Naive thymus-derived CD8-positive, alpha-beta T cell (primary cell): ENCODE measurements at regions not wholly inside any gene's neighbourhood (a gene's known extent, or its start where the extent isn't known, plus 50 kb on each side); places are given as distances from the start of the nearest gene placed in this dataset.
"Not testable (repeated sequence)": the region's sequence is repeated elsewhere in the genome, so short reads cannot be mapped to it uniquely, and the experiment has no call there.

Experiments
- ATAC-seq, 2 donors: fragments of 150-1000 bp; cut with Tn5 transposase in 1 of 2; sonication (Bioruptor Pico), chemical (Tn5 transposase) in 1 of 2; 1 replicate in 1 of 2; 2 replicates in 1 of 2; pipeline ENCODE4 v1.10.0; 2021; ENCODE audit warnings: mild to moderate bottlenecking in 2 of 2, moderate library complexity in 2 of 2
- POLR2A ChIA-PET: fragments of 350-600 bp; sonication (Branson Sonifier 250); formaldehyde crosslinking; loops from one replicate; lab custom pipeline; 2021; ENCODE audit warnings: antibody characterized with exemption; lab: Charles Lee
- DNase-seq, 10 donors: peaks; one replicate each; pipeline versions ENCODE4 v3.0.0 to v3.0.0-alpha.2; 2020 to 2022
- H3K27ac Mint-ChIP-seq, 10 donors: one replicate each; pipeline ENCODE4 v1.8.0; 2020 to 2022; ENCODE audit warnings: mild to moderate bottlenecking in 10 of 10, mixed read lengths in 10 of 10, moderate library complexity in 4 of 10, inconsistent platforms in 1 of 10
- H3K27me3 Mint-ChIP-seq, 5 donors: one replicate each; pipeline ENCODE4 v1.8.0; 2021 to 2022; ENCODE audit warnings: mixed read lengths in 5 of 5
- H3K36me3 Mint-ChIP-seq, 3 donors: one replicate each; pipeline ENCODE4 v1.8.0; 2020 to 2022; ENCODE audit warnings: mixed read lengths in 3 of 3, mild to moderate bottlenecking in 2 of 3, inconsistent platforms in 1 of 3
- H3K4me1 Mint-ChIP-seq, 4 donors: one replicate each; pipeline ENCODE4 v1.8.0; 2021 to 2022; ENCODE audit warnings: mixed read lengths in 4 of 4
- H3K4me3 Mint-ChIP-seq, 10 donors: one replicate each; pipeline ENCODE4 v1.8.0; 2020 to 2022; ENCODE audit warnings: mild to moderate bottlenecking in 10 of 10, mixed read lengths in 10 of 10, moderate library complexity in 6 of 10, inconsistent platforms in 1 of 10
- H3K9me3 Mint-ChIP-seq, 9 donors: one replicate each; pipeline ENCODE4 v1.8.0; 2020 to 2022; ENCODE audit warnings: mixed read lengths in 9 of 9, mild to moderate bottlenecking in 3 of 9, inconsistent platforms in 1 of 9, moderate library complexity in 1 of 9

DNA sequence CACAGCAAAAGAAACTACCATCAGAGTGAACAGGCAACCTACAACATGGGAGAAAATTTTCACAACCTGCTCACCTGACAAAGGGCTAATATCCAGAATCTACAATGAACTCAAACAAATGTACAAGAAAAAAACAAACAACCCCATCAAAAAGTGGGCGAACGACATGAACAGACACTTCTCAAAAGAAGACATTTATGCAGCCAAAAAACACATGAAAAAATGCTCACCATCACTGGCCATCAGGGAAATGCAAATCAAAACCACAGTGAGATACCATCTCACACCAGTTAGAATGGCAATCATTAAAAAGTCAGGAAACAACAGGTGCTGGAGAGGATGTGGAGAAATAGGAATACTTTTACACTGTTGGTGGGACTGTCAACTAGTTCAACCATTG is 207.8 kb downstream of the USP6NL start:
- POLR2A ChIA-PET, H3K27me3 Mint-ChIP-seq, H3K36me3 Mint-ChIP-seq, DNase-seq, ATAC-seq: not testable (repeated sequence)
- peak overlapping the region; percentile 64 to 97 (median 95) for H3K27ac Mint-ChIP-seq
- peak overlapping the region in 9 of 10 donors; percentile 58 to 85 (median 78) for H3K4me3 Mint-ChIP-seq
- H3K9me3 Mint-ChIP-seq, result peaks cover 0 to 13% (median 7%) of the 10 kb centered on the region in 9 donors
- peaks cover 41 to 80% (median 77%) of the 10 kb centered on the region in 4 donors for H3K4me1 Mint-ChIP-seq

- peak; percentile 19 to 88 (median 70) for DNase-seq
- Mint-ChIP-seq H3K27me3 (no peaks in the 10 kb centered on the region), H3K4me3 (peak overlapping the region; percentile 58 to 85 (median 79)), H3K27ac (peak overlapping the region; percentile 64 to 97 (median 95)), H3K36me3 (peaks cover 0 to 9% (median 0%) of the 10 kb centered on the region in 3 donors), H3K4me1 (peaks cover 44 to 80% (median 73%) of the 10 kb centered on the region in 4 donors), H3K9me3 (peaks cover 0 to 13% (median 7%) of the 10 kb centered on the region in 9 donors)
- ATAC-seq, result peak; percentile 97
- POLR2A ChIA-PET, result interaction anchor here (0.7 kb wide), 1 partner anchor 66 kb away, joined by 3 read pairs; no protein-coding TSS in a partner anchor
Observed at GRCh38 chr10:11403116-11403515, 208.3 kb downstream of the USP6NL start.

DNA sequence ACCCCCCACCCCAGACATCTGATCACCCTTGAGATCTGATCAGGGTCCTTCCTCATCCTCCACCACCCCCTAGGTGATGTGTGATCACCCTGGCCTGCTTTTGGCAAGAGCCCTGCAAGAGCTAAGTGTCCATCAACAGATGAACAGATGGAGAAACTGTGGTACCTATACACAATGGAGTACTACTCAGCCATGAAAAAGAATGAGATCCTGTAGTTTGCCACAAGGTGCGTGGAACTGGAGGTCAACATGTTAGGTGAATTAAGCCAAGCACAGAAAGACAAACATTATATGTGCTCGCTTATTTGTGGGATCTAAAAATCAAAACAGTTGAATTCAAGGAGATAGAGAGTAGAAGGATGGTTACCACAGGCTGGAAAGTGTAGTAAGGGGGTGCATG is 209.1 kb downstream of the USP6NL start:
- H3K4me3 Mint-ChIP-seq, result peak overlapping the region in 9 of 10 donors; percentile 33 to 80 (median 74)
- H3K9me3 Mint-ChIP-seq, result peaks cover 0 to 10% (median 4%) of the 10 kb centered on the region in 9 donors
- peak overlapping the region; percentile 92 to 97 (median 95) for H3K27ac Mint-ChIP-seq
- peaks cover 0 to 5% (median 0%) of the 10 kb centered on the region in 3 donors for H3K36me3 Mint-ChIP-seq
- no peak for DNase-seq
- POLR2A ChIA-PET, result interaction anchor here (0.7 to 1.4 kb wide), 2 partner anchors 12 to 65 kb away, joined by 3 read pairs; no protein-coding TSS in a partner anchor
- H3K4me1 Mint-ChIP-seq, result peaks cover 44 to 79% (median 66%) of the 10 kb centered on the region in 4 donors
- no peaks in the 10 kb centered on the region for H3K27me3 Mint-ChIP-seq
- no peak for ATAC-seq

- no peaks in the 10 kb centered on the region for H3K36me3 Mint-ChIP-seq
- H3K4me1 Mint-ChIP-seq, result peaks cover 44 to 73% (median 57%) of the 10 kb centered on the region in 4 donors
- DNase-seq, result peak in 2 of 10 donors; percentile 17 to 20
- POLR2A ChIA-PET, result interaction anchor here (1.4 kb wide), 1 partner anchor 13 kb away, joined by 3 read pairs; no protein-coding TSS in a partner anchor
- ATAC-seq, result no peak
- H3K9me3 Mint-ChIP-seq, result peaks cover 0 to 7% (median 0%) of the 10 kb centered on the region in 9 donors
- peak overlapping the region; percentile 92 to 97 (median 95) for H3K27ac Mint-ChIP-seq
- no peaks in the 10 kb centered on the region for H3K27me3 Mint-ChIP-seq
- H3K4me3 Mint-ChIP-seq, result peak overlapping the region in 9 of 10 donors; percentile 41 to 80 (median 64)
Observed at GRCh38 chr10:11401264-11402235, 209.9 kb downstream of the USP6NL start.

GRCh38 chr10:11397980-11398580 is 213.4 kb downstream of the USP6NL start:
- H3K27ac Mint-ChIP-seq, result peak overlapping the region in 7 of 10 donors; percentile 5 to 71 (median 42)
- H3K36me3 Mint-ChIP-seq, result no peaks in the 10 kb centered on the region
- H3K4me1 Mint-ChIP-seq, result peaks cover 32 to 61% (median 41%) of the 10 kb centered on the region in 4 donors
- no peak overlapping the region for H3K4me3 Mint-ChIP-seq
- H3K27me3 Mint-ChIP-seq, result no peaks in the 10 kb centered on the region
- ATAC-seq (no peak), DNase-seq (no peak)
- H3K9me3 Mint-ChIP-seq, result peaks cover 0 to 5% (median 0%) of the 10 kb centered on the region in 9 donors
- POLR2A ChIA-PET, result no interaction called here

GRCh38 chr10:11397077-11397965 is 214.1 kb downstream of the USP6NL start:
- H3K4me3 Mint-ChIP-seq, result no peak overlapping the region
- H3K27me3 Mint-ChIP-seq, result no peaks in the 10 kb centered on the region
- H3K9me3 Mint-ChIP-seq, result no peaks in the 10 kb centered on the region
- no peak for DNase-seq
- H3K36me3 Mint-ChIP-seq, result no peaks in the 10 kb centered on the region
- POLR2A ChIA-PET, result interaction anchor here (1.0 kb wide), 1 partner anchor 60 kb away, joined by 5 read pairs; no protein-coding TSS in a partner anchor
- H3K4me1 Mint-ChIP-seq, result peaks cover 25 to 53% (median 36%) of the 10 kb centered on the region in 4 donors
- no peak for ATAC-seq
- peak overlapping the region in 5 of 10 donors; percentile 24 to 67 (median 47) for H3K27ac Mint-ChIP-seq

DNA sequence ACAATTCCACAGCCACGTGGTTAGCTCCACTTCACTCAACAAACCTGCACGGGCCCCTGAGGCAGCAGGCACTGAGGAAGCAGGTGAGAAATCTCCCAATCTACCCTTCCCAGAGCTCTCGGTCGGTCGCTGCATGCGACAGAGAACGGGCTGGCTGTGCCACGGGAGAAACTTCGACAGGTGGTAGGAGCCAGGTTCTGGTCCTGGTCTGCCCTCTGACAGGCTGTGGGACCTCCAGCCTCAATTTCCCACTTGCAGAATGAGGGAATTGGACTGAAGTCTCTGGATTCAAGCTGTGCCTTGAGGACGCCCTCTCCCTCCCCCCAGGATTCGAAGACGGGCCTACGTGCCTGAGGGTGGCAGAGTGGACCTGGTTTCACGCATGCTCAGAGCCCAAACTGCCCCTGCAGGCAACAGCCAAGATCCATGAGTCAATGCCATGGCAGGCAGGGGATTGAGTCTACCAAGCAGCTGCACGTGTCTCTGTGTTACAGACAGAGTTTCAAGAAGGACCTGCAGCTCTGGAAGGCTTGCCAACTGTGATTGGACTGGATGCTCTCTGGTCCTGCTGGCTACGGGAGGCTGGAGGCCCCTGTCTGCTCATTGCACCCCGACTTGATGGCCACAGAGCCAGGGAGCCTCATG is 215.0 kb downstream of the USP6NL start:
- peaks cover 16 to 44% (median 27%) of the 10 kb centered on the region in 4 donors for H3K4me1 Mint-ChIP-seq

DNA sequence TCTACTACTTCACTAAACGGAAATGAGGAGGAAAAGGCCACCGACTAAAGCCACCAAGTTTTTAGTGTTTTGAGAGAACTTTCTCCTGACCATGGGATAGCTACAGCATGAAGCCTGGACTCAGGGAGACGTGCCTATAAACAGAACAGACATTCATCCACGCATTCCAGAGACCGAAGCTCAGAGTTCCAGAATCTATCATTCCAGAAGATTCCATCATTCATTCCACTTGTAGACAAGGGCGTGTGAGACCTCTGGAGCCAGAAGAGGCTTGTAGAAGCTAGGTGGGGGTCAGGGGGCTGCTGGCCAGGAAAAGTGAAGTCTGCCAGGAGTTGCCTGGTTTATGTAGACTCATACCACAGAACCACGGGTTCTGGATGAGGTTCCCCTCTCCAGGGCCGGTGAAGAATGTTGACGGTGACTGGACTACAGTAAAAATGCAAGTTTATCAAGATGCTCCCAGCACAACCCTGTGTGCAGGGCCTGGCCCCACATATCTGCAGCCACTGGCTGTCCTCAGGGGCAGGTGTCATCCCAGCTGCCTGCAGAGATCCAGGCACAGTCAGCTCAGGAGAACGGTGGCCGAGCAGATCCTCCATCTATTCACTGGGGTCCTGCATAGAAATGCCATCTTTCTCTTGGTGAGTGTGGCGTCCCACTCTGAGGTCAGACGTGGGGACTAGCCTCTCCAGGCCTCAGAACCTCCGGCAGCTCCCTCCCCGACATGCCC is 215.7 kb downstream of the USP6NL start:
- POLR2A ChIA-PET, result no interaction called here
- Mint-ChIP-seq H3K27me3 (no peaks in the 10 kb centered on the region), H3K4me1 (peaks cover 9 to 37% (median 21%) of the 10 kb centered on the region in 4 donors), H3K9me3 (no peaks in the 10 kb centered on the region), H3K27ac (peak overlapping the region in 2 of 10 donors; percentile 28 to 75), H3K36me3 (no peaks in the 10 kb centered on the region), H3K4me3 (no peak overlapping the region)
- no peak for DNase-seq
- no peak for ATAC-seq

More for the DNA sequence above, 215.0 kb downstream of the USP6NL start:
- POLR2A ChIA-PET, result interaction anchor here (1.0 kb wide), 1 partner anchor 59 kb away, joined by 5 read pairs; no protein-coding TSS in a partner anchor
- no peaks in the 10 kb centered on the region for H3K36me3 Mint-ChIP-seq
- ATAC-seq (no peak), DNase-seq (no peak)
- H3K9me3 Mint-ChIP-seq, result no peaks in the 10 kb centered on the region
- H3K27ac Mint-ChIP-seq, result peak overlapping the region in 2 of 10 donors; percentile 24 to 65
- no peaks in the 10 kb centered on the region for H3K27me3 Mint-ChIP-seq
- no peak overlapping the region for H3K4me3 Mint-ChIP-seq

DNA sequence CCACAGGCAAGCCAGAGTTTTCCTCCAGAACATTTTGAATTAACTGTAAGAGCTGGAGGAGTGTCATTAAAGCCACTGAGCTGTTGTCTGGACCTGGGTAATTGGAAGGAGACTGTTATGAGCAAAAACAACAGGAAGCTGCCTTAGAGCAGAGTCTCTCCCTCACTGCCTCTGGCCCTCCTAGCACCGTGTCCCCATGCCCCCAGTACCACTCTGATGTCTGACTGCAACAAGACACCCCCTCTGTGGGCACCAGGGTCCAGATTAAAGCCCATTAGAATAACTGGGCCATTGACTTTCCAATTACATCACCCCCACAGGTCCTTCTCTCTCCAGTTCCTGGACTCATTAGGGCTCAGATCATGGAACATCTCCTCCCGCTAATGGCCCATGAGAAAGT is 216.3 kb downstream of the USP6NL start:
- Mint-ChIP-seq H3K4me3 (no peak overlapping the region), H3K27ac (peak overlapping the region in 4 of 10 donors; percentile 28 to 75 (median 62)), H3K27me3 (no peaks in the 10 kb centered on the region), H3K36me3 (no peaks in the 10 kb centered on the region), H3K4me1 (peaks cover 3 to 32% (median 16%) of the 10 kb centered on the region in 4 donors), H3K9me3 (no peaks in the 10 kb centered on the region)
- no peak for ATAC-seq
- POLR2A ChIA-PET, result no interaction called here
- DNase-seq, result no peak

GRCh38 chr10:11393858-11394257 is 217.6 kb downstream of the USP6NL start:
- ATAC-seq (no peak), DNase-seq (no peak)
- Mint-ChIP-seq H3K27ac (peak overlapping the region in 1 of 10 donors; percentile 22), H3K4me1 (peaks cover 0 to 20% (median 12%) of the 10 kb centered on the region in 4 donors), H3K36me3 (no peaks in the 10 kb centered on the region), H3K9me3 (no peaks in the 10 kb centered on the region), H3K27me3 (no peaks in the 10 kb centered on the region), H3K4me3 (no peak overlapping the region)
- POLR2A ChIA-PET, result no interaction called here

- Mint-ChIP-seq H3K36me3 (no peaks in the 10 kb centered on the region), H3K27ac (peak overlapping the region in 3 of 10 donors; percentile 60 to 68 (median 66)), H3K4me3 (no peak overlapping the region), H3K4me1 (peaks cover 0 to 17% (median 9%) of the 10 kb centered on the region in 4 donors), H3K9me3 (no peaks in the 10 kb centered on the region), H3K27me3 (no peaks in the 10 kb centered on the region)
- DNase-seq (no peak), ATAC-seq (no peak)
- POLR2A ChIA-PET, result no interaction called here
Observed at GRCh38 chr10:11392776-11393175, 218.7 kb downstream of the USP6NL start.
